Muscle of back (tissue), 3 donors: ENCODE measurements at regions not wholly inside any gene's neighbourhood (a gene's known extent, or its start where the extent isn't known, plus 50 kb on each side); places are given as distances from the start of the nearest gene placed in this dataset.

Experiments
- DNase-seq, 3 donors: peaks; one replicate each; pipeline versions ENCODE4 v3.0.0 to v3.0.0-alpha.2; 2013

DNA sequence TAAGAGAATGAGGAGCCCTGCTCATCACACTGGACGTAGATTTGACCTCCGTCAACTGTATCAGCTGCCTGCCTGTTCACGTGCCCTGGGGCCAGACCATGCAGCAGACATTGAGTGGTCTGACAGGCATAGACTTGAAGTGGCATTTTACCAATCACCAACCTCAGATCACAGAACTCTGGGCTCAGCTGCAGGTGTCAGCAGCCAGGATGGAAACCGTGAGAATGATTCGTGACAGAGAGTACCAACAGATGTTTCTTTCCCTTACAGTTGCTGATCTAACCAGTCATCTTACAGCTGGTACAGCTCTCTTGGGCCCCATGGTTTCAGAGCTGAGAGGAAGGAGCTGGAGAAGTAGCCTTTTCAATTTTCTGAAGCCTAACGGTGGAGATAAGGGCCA is 148.9 kb downstream of the EN1 start:
- DNase-seq, result no peak

- peak in 1 of 3 donors; percentile 14 for DNase-seq
These were observed 149.7 kb downstream of the EN1 start for GRCh38 chr2:118697781-118698180.

- no peak for DNase-seq
These were observed 150.5 kb downstream of the EN1 start for GRCh38 chr2:118696786-118697465.

GRCh38 chr2:118693287-118693822 is 154.1 kb downstream of the EN1 start:
- DNase-seq, result no peak

- DNase-seq, result no peak
These were observed 157.6 kb downstream of the EN1 start for GRCh38 chr2:118689874-118690273.

DNA sequence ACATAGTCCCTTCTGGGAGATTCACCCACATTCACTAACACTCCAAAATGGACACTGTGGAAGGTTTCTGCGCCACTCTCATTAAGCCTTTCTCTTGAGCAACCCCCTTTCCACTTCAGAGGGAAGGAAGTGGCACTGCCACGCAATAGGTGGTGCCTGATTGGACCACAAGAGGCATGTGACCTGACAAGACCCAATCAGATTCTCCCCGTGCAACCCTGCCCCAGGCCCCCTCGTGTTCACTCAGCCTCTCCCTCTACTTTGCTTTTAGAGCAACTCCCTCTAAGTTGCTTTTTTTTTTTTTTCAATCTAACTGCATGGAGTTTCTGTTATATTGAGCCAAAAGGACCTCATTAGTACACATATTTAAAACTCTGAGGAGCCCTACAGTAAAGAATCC is 158.0 kb downstream of the EN1 start:
- DNase-seq, result no peak

DNA sequence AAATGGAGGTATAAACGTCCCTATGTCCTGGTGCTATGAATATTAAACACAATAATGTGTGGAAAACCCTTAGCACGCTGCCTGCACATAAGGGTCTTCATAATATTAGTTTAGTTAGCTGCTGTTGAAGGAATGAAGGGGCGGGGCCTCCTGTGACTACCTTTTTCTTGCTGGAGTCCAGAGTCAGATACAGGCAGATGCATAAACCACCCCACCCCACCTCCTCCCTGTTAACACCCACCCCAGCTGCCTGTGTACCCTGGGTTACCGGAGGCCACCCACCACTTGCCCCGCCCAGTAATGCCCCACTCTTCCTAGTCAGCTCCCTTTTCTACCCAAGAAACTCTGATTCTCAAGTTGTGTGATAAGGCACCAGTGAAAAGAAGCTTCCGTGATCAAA is 158.4 kb downstream of the EN1 start:
- DNase-seq, result no peak

DNA sequence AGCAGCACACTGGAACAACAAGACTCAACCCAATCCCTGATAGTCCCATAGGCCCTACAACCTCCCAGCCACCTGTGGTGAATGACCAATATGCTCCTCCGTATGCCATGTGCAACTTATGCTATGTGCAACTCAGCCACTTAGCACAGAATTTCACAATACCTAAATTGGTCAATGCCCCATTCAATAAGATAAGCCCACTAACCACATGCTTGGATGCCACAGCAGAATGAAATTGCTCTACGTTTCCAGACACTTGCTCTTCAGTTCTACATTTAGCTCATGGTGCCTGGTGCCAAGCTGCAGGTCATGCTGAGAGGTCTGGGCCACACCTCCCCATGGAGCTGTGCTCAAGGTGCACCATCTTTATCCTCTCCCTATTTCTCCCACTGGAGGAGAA is 159.8 kb downstream of the EN1 start:
- no peak for DNase-seq

GRCh38 chr2:118687192-118687591 is 160.3 kb downstream of the EN1 start:
- no peak for DNase-seq

GRCh38 chr2:118686346-118686745 is 161.1 kb downstream of the EN1 start:
- DNase-seq, result peak; percentile 37 to 74 (median 71)

- DNase-seq, result no peak
These were observed 164.0 kb downstream of the EN1 start for GRCh38 chr2:118683460-118683859.

DNA sequence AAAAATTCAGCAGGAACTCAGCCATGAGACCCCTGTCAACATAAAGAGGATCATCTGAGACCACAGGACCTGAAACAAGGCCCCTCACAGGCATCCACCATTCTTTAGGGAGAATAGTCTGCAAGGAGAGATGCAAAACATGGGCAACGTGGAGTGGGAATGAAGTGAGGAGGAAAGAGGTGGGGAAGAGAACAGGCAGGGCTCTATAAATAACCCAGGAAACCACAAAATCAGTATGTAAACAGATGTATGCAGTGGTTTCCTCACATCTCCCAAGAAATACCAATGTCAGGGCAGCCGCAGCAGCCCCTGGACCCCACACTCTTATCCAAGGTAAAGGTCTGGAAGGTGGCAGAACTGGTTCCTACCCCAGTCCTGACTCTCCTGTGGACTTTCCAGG is 168.5 kb downstream of the EN1 start:
- no peak for DNase-seq

GRCh38 chr2:118677546-118677945 is 169.9 kb downstream of the EN1 start:
- no peak for DNase-seq

DNA sequence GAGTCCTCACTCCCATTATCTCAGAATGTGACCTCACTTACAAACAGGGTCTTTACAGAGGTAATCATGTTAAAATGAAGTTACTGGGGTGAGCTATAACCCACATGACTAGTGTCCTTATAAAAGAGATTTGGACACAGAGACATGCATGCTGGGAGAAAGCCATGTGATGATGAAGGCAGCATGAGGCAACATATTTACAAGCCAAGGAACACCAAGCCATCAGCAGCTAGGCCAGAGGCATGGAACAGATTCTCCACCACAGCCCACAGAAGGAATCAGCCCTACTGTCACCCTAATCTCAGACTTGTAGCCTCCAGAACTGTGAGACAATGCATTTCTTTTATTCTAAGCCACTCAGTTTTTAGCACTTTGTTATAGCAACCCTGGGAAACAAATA is 171.9 kb downstream of the EN1 start:
- no peak for DNase-seq

DNA sequence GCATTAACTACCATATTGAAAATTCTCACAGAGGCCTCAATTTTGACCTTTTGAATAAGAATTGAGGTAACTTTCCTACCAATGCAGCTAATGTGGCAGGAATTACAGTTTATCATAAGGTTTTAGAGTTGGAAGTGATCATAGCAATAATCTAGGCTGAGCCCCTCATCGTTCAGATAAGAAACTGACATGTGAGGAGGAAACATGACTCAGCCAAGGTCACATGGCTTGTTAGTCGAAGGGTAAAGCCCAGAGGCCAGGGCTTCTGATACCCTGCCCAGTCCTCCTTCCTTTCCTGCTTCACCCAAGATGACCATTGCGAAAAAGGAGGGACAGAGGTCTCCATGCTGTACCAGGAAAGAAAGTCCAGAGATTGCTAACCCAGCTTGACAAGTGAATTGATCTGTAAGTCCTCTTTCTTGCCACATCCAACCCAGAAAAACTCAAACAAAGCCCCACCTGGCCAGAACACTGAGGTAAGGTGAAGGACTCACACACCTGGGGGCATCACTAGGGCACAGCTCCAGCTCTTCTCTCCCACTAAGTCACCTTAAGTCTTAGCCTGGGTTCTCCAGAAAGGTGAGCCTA is 174.8 kb downstream of the EN1 start:
- DNase-seq, result no peak

GRCh38 chr2:118671701-118672454 is 175.6 kb downstream of the EN1 start:
- DNase-seq, result peak; percentile 56 to 90 (median 58)

GRCh38 chr2:118670838-118671237 is 176.6 kb downstream of the EN1 start:
- peak; percentile 88 to 94 (median 92) for DNase-seq

GRCh38 chr2:118670276-118670675 is 177.2 kb downstream of the EN1 start:
- DNase-seq, result peak in 2 of 3 donors; percentile 19 to 56

- DNase-seq, result peak in 1 of 3 donors; percentile 43
These were observed 177.8 kb downstream of the EN1 start for GRCh38 chr2:118669654-118670053.

- peak; percentile 68 to 97 (median 79) for DNase-seq
These were observed 178.7 kb downstream of the EN1 start for GRCh38 chr2:118668431-118669424.

GRCh38 chr2:118667964-118668363 is 179.5 kb downstream of the EN1 start:
- DNase-seq, result no peak

DNA sequence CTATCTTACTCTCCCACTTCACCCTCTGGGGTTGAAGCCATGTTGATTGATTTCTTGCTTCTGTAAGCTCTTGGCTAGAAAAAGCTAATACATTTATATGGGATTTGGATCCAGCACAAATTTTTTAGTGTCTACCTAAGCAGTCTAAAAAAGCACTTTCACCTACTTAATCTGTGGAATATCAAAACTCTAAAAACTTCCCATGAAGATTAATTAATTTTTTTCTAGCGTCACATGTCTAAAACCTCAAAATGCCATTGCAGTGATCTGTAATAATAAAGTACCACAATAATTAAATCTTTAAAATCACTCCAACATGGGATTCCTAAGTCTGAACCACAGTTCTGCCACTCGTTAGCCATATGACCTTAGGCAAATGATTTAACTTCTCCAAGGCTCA is 180.1 kb downstream of the EN1 start:
- DNase-seq, result peak in 1 of 3 donors; percentile 54
